ENCODE measurements at regions not wholly inside any gene's neighbourhood (a gene's known extent, or its start where the extent isn't known, plus 50 kb on each side); places are given as distances from the start of the nearest gene placed in this dataset.
"Not testable (repeated sequence)": the region's sequence is repeated elsewhere in the genome, so short reads cannot be mapped to it uniquely, and the experiment has no call there.

DNA sequence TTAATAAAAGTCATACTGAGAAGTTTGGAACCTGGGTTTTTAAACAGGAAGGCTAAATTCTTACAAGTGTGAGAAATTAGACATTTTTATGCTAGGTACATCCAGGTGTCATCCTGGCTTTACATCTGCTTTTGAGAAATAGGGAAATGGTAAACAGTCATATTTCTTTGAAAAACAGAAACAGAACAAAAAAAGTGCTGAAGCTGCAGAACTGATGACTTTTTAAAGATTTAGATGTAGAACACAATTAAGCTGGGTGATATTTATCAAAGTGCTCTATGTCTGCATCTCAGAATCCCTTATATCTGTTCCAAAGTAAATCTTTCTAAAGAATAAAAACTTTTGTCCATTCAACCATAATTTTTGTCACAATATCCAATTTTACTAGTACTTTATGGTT, 282.9 kb upstream of the ATXN7L3B start:
- DNase-seq (ENCODE audit: low read depth) = no peak

DNA sequence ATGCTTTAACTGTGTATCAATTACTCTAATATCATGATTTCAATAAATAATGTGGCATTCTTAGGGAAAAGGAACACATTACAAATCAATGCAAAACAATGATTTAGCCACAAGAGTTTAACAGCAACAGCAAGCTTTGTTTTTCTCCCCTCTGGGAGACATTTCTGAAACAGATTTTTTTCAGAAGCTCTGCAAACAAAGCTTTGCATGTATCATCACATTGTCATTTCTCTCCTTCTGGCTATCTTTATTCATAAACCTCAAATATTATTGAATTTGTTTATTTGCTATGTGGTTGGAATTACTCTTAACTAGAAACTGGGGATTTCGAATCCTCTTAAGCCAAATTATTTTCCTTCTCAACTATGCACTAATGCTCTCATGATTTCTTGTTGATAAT, 278.4 kb upstream of the ATXN7L3B start:
- no peak for DNase-seq (ENCODE audit: low read depth)

DNA sequence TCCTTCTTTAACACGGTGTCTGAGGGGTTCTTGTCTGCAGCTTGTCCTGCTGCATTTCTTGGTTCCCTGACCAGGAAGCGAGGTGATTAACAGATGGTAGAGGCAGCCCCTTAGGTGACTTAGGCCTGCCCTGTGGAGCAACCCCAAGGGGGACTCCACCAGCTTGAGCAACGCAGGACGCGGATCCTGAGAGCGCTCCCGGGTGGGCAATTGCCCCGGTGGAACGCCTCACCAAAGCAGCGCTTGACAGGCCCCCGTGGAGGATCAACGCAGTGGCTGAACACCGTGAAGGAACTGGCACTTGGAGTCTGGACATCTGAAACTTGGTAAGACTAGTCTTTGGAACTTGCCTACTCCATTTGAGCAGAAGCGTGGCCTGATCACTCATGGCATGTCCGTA, 272.9 kb upstream of the ATXN7L3B start:
- no peak for DNase-seq (ENCODE audit: low read depth)

DNA sequence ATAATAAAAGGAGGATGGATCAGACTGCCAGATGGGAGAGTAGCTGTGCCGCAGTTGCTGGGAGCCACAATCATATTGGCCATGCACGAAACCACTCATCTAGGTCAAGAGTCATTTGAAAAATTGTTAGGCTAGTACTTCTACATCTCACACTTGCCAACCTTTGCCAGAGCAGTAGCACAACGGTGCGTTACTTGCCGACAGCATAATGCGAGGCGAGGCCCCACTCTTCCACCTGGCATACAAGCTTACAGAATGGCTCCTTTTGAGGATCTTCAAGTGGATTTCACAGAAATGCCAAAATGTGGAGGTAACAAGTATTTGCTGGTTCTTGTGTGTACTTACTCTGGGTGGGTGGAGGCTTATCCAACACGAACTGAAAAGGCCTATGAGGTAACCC, 268.3 kb upstream of the ATXN7L3B start:
- not testable (repeated sequence) for DNase-seq (ENCODE audit: low read depth)

DNA sequence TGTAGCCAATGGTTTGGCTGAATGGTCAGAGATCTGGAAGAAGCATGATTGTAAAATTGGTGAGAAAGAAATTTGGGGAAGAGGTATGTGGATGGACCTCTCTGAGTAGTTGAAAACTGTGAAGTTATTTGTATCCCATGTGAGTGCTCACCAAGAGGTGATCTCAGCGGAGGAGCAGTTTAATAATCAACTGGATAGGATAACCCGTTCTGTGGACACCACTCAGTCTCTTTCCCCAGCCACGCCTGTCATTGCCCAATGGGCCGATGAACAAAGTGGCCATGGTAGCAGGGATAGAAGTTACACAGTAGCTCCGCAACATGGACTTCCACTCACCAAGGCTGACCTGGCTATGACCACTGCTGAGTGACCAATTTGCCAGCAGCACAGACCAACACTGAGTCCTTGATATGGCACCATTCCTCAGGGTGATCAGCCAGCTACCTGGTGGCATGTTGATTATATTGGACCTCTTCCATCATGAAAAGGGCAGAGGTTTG, 257.4 kb upstream of the ATXN7L3B start:
- DNase-seq (ENCODE audit: low read depth) = no peak

DNA sequence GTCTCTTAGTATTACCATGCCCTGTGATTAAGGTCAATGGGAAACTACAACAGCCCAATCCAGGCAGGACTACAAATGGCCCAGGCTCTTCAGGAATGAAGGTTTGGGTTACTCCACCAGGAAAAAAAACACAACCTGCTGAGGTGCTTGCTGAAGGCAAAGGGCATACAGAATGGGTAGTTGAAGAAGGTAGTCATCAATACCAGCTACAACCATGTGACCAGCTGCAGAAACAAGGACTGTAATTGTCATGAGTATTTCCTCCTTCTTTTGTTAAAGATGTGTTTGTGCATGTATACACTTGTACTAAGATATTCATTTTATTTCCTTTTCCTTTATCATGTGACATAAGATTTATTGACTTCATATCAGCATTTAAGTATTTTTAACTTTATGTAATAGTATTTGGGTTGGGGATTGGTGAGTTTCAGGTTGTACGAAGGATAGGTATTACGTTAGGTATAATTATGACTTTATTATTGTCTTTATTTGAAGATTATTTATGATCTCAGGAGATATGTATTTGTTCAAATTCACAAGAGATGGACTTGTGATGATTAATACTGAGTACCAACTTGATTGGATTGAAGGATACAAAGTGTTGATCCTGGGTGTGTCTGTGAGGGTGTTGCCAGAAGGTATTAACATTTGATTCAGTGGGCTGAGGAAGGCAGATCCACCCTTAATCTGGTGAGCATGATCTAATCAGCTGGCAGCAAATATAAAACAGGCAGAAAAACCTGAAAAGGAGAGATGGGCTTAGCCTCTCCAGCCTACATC, 256.0 kb upstream of the ATXN7L3B start:
- DNase-seq (ENCODE audit: low read depth) = not testable (repeated sequence)

DNA sequence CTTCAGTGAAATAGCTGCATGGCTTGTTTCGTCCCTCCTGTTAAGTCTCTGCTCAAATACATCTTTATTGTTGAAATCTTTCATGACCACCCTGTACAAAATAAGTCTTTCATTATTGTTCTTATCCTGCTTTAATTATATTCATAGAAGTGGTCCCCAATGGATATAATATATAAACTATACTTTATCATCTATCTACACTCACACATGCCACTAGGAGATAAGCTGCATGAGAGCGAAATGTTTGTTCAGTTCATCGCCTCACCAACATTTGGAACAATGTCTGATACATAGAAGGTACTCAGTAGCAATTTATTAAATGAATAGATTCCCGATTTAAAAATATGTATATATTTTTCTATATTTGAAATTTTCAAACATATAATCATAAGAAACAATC, 254.0 kb upstream of the ATXN7L3B start:
- DNase-seq (ENCODE audit: low read depth) = no peak

DNA sequence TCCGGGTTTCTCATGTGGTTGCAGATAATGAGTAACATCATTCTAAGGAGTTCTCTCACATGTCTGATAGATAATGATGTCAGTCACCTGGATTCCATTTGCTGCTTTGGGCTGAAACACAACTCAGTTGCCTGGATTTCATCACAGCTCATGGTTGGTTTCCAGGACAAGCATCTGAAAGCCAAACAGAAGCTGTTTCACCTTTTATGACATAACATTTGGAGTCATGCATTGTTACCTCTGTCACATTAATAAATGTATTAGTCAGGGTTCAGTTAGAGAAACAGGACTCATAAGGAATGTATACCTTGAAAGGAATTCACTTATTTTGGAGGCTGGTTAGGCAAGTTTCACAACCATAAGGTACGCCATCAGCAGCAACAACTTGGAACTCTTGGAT, 251.9 kb upstream of the ATXN7L3B start:
- DNase-seq (ENCODE audit: low read depth) = no peak

DNA sequence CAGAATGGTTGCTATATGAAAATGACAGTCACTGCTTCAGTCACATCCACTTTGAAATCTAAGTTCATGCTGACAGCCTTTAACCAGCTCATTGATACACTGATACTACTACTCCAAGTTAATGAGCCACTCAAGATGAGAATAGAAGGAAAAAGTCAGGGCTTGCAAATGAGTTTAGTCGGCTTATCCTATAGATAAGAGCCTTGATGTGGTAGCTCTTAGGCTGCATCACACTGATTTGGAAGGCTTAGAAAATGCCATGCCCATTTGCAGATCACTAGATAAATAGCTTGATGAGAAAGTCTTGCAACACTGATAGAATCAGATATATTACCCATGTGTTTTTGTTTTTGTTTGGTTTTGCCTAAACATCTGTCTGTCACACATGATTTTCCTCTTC, 251.4 kb upstream of the ATXN7L3B start:
- DNase-seq (ENCODE audit: low read depth) = no peak

DNA sequence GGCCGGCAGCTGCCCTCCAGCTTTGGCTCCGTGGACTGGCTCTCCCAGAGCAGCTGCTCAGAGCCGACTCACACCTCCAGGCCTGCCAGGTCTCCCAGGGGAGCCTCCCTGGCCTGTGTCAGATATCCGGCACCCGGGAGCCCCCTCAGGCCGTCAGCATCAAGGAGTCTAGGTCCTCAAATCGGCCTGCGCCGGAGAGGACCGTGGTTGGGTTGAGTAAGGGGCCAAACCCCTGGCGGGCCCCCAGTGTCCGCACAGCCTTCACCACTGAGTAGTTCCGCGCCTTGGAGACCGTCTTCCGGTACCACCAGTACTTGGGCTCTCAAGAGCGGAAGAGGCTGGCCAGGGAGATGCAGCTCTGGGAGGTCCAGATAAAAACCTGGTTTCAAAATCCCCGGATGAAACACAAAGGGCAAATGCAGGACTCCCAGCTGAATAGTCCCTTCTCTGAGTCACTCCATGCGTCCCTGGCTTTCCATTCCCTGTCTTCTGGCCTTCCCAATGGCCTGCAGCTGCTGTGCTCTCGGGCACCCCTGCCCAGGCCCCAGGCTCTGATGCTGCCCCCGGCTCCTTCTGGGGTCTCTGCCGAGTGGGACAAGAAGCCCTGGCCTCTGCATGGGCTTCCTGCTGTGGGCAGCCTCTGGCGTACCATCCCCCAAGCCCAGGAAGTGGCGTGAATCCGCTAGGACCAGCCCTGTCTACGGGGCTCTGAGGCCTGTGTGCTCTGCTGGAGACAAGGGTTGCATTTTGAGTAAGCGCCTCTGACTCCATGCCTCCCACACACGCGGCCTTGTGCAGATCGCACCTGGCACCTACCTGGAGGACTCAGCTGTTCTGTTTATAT, 245.1 kb upstream of the ATXN7L3B start:
- DNase-seq (ENCODE audit: low read depth) = no peak

DNA sequence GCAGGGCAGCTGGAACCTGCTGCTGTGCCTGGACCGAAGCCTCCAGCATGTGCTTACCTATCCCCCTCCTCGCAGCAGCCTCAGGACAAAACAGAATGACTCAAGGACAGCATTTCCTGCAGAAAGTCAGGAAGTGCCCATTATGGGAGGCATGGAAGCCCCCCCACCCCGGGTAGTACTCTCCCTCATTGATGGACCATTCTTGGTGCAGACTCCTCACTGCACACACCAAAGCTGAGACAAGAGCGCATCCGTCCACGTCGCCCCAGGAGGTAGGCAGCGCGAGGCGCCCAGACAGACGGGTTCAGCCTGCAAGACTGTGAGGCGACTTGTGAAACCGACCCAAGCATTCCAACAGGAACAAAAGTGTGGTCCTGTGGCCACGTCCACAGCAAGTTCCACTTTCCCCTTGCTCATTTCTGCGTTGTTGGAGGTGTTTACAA, 243.9 kb upstream of the ATXN7L3B start:
- no peak for DNase-seq (ENCODE audit: low read depth)

DNA sequence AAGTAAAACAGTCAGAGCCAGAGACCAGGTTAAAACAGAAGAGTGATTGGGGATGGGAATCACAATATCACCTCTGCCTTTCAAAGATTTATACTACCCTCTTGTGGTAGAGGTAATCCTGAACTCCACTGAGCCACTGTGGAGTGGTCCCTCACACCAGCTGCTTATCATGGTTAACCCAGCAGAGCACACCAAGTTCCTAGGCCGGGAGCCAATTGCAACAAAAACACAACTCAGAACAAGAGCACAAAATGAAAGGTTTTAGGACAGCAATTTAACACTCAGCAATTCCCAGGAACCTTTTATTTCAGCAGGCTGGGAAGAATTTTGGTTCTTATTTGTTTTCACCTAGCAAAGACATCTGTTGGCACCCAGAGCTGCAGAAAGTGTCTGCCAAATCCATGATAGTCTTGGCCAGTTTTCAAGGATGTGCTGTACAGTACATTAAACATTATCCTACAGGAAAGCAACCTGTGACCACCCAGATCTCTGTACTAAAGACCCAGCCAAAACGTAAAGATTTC, 220.5 kb upstream of the ATXN7L3B start:
- peak; percentile 80 for DNase-seq (ENCODE audit: low read depth)

DNA sequence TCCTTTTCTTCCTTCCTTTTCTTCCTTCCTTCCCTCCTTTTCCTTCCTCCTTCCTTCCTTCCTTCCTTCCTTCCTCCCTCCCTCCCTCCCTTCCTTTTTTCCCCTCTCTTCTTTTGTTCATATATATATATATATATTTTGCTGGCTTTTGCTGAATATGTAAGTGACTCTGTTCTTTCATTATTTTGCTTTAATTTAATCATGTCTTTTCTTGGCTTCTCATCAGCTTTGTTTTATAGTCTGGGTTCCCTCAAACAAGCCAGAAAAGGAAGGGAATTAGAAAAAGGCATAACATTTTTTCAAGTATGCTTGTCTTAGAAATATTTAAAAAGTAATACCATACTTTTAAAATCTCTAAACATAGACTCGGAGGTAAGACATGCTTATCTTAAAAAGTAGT, 219.9 kb upstream of the ATXN7L3B start:
- DNase-seq (ENCODE audit: low read depth) = no peak

DNA sequence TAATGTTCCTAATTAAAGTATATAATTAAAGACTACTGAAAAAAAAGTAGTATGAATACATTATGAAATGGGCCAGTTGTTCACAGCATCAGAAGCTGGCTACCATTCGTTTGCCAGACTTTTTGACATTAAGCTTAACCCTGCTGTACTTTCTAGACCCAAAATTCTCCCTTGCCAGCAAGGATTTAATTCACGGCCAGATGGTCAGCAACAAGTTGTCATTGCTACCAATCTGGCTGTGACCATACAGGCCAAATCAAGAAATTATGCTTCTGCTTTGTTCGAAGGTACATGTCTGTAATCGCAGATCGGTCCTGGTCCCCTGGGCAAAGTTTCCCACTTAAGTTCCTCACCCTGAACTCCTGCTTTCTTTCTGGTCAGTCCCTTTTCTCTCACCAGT, 217.7 kb upstream of the ATXN7L3B start:
- DNase-seq (ENCODE audit: low read depth) = no peak

DNA sequence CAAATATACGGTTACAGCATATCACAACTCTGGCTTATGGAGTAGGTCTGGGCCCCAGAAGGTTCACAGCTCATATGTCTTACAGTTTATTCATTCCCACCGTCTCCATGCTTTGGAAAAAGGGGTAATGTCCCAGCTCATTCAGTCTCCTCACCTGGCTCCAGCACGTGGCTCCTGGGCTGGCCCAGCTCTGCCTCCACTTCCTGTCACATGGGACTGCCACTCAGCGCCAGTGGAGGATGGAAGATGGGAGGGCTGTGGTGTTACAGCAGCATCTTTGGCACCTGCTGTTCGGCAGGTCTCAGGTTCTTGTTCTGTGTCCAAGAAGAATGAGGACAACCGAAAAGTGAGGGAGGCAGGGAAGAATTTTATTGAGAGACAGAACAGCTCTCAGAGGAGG, 216.3 kb upstream of the ATXN7L3B start:
- DNase-seq (ENCODE audit: low read depth) = no peak

DNA sequence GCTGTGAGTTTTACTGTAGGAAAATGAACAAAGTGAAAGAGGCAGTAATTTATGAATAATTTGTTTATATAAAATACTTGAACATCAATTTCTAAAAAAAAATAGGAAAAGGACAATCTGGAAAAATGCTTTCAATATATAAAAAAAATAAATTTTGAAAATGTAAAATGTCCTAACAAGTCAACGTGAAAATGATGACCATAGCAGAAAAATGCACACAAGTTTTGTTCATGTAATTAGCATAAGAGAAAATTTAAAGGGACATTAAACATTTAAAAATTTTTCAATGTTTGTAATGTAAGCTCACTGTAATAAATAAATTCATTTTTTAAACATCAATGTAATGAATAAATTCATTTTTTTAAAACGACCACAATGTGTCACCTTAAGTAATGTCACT, 214.8 kb upstream of the ATXN7L3B start:
- DNase-seq (ENCODE audit: low read depth) = no peak

DNA sequence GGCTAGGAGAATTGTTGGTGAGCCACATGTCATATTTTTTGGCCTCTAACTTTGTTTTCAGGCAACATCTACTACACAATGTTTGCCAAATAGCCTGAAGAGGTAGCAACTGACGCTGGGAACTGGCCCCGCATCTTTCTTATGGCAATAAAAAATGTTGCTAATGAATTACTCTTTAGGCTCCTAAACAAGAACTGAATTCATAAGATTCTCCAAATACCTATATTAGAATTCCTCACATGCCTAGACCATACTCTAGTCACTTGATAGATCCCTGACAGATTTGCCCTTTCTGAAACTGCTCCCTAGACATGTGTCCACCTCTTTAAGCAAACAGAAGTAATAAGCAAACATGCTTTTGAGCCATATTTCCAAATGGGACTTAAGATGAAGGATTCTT, 209.0 kb upstream of the ATXN7L3B start:
- no peak for DNase-seq (ENCODE audit: low read depth)

DNA sequence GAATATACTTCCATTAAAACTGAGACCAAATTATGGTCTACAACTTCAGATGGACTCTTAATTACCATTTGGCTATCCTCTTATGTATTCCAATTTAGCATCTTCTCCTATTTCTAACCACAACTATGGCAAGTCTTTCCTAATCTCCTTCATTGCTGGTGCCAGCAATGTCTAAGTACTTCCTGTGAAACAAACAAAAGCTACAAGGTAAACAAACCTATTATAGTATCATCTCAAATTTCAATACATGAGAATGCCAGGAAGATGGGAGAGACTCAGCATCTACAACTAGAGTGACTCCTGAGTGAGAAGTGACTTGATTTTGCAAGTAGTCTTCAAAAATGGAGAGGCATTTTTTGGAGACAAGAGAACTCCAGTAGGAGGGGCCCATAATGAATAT, 202.9 kb upstream of the ATXN7L3B start:
- peak; percentile 73 for DNase-seq (ENCODE audit: low read depth)

DNA sequence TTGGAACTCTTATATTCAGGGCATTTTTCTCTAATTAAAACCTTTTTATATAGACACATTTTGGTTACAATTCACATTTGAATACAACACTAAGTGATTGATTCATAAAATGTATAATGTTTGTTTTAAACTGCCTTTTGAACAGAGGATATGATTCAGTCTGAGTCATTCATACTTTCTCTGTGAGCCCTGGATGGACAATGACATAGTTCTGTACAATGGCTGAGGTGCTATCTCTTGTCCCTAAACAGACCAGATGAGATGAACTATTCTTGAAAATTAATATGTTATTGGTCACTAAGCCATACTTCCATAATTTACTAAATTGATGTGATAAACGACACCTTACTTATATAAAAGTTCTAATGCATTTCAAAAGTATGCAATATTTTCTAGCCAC, 199.7 kb upstream of the ATXN7L3B start:
- peak; percentile 76 for DNase-seq (ENCODE audit: low read depth)

DNA sequence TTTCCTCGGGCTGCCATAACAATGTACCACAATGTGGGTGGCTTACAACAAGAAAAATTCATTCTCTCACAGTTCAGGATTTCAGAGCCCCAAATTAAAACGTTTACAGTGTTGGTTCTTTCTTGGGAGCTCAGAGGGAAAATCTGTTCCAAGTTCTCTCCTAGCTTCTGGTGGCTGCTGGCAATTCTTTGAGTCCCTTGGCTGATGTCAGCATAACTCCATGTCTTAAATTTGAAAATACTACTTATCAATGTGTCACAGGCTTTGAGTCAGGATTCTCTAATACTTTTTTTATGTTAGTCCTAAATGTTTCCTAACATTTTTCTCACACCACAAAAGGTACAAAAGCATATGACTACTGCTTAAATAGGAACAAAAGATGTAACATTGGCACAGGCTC, 198.4 kb upstream of the ATXN7L3B start:
- no peak for DNase-seq (ENCODE audit: low read depth)

DNA sequence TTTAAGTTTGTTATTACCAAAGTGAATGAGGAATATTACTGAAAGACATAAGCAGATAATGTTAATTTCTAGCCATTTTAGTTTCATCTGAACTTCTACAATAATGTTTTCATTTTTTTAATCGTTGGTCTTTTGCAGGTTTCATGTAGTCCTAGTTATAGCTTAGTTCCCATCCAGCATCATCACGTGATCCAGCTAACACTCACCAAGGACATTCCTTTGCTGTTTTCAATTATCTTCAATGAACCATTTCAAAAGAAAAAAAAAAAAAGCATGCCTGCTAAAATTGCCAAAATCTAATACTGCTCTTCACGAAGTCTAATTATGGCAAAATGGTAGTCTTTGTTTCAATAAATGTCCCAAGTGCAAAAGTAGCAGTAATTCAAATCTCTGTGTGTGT, 187.7 kb upstream of the ATXN7L3B start:
- DNase-seq (ENCODE audit: low read depth) = peak; percentile 41

DNA sequence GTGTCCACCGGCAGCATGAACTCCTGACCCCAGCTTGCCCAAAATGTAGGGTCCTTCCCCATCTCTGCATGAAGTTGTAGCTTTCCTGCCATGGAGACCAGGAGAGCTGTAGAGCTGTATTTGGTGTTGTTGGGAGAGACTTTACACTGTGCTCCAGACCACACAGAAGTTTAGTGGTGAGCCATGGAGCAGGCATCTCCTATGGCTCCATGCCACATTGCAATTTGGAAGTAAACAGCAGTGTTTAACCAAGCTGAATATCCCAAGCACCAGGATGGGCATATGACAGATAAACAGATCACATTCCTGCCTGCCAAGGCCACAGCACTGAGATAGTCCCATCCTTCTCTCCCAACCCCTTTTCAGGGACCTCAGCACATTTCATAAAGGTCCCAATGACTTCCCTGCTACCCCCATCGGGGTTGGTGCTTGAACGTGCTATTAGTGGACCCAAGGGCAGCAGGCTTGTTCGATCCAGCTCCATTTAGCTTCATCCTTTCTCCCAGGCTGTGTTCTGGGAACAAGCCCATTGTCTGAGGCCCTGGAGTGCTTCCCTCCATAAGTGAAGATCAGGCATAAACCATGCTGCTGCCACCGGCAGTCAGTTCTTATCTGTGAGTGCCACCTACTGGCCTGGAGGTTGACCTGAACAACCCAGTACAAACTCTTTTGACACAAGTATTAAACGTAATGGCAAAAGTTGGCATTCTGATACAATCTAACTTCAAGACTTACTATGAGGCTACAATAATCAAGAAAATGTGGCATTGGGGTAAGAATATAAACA, 172.3 kb upstream of the ATXN7L3B start:
- DNase-seq (ENCODE audit: low read depth) = peak; percentile 70
